Astrocyte of the hippocampus (primary cell): ENCODE measurements at regions not wholly inside any gene's neighbourhood (a gene's known extent, or its start where the extent isn't known, plus 50 kb on each side); places are given as distances from the start of the nearest gene placed in this dataset.

Experiments used
- DNase-seq: peaks from one replicate; pipeline ENCODE4 v3.0.0; 2011; ENCODE audit warnings: low read depth, low spot score

DNA sequence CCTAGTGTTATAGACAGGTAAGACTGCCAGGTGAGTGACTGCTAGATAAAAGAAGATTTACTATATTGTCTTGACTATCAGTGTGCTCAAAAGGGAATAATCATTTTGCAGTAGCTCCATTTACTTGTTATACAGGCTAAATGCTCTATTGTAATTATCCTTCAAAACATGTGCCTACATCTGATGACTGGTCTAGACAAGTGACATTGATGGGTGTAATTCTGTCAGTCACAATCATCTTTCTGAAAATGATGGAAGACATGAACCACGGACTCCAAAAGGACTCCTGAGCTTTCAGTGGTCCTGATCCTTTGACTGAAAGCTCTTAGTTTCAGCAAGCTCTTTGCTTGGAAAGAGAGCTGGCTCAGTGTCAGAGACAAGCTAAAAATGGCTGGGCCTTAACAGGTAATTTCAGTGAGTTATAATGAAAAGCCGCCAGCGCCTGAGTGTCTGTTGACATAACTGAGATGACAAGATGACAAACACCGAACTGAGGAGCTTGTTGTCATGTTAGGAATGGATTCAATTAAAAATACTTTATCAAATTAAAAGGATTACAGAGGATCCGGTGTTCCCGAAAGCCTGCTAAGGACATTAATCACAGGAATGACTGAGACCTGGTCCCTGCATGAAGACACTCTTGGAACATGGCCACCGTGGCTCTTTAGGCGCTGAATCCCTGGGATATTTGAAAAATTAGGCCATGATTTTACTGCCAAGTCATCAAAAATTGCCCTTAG is 141.7 kb downstream of the CMPK2 start:
- no peak for DNase-seq

GRCh38 chr2:6724605-6725140 is 141.0 kb downstream of the CMPK2 start:
- DNase-seq, result no peak

GRCh38 chr2:6728156-6728555 is 137.6 kb downstream of the CMPK2 start:
- DNase-seq, result no peak

GRCh38 chr2:6730003-6730402 is 135.7 kb downstream of the CMPK2 start:
- DNase-seq, result no peak

DNA sequence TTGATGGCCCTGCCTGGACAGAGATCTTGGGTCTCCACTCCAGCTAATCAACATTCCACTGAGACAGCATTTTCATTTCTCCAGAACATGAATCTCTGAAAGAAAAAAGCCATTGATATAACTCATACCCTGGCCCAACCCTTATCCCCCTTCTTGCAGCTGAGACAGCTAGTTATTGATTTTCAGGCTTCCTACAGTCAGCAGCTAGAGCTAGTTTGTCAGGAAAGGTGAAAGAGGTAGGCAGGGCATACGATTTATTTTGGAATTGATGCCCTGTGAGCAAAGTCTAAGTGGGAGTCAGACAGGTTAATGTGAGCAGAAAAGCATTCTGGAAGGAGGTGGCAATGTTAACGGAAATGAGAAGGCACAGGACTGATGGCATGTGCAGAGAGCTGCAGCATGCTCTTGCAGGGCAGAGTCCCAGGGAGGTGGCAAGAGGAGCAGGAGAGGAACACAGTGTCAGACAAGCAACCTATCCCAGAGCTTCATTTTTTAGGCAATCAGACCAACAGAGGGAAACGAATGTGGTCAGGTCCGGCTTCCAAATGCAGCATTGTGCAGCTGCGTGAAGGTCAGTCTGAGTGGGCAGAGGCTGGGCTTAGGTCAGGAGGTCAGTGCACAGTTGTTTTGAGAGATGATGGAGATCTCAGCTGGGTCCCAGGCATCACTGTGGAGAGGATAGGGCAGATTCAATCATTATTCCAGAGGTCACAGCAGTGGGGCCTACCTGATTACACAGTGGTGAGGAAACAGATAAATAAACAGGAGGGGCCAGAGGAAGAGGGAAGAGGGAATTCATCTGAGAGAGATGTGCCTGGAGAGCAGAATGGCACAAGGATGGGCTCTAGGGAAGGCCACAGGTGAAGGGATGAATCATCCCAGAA is 134.8 kb downstream of the CMPK2 start:
- no peak for DNase-seq

DNA sequence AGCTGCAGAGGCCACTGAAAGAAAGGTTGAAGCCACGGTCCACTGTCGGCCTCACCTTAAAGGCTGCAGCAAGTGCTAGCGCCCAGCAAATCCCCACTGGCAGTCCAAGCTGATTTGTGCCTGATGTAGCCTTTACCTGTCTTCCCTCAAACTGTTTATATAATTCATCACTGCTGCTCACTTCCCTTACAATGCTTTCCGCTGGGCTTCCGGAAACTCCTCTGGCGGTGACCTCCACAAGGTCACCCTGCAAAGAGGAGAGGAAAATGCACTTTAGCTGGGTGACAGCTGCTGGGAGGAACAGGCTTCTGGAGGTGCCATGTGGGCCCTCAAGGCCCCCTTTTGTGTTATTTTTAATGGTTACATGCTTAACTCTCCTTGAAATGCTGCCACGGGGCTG is 126.2 kb downstream of the CMPK2 start:
- no peak for DNase-seq

DNA sequence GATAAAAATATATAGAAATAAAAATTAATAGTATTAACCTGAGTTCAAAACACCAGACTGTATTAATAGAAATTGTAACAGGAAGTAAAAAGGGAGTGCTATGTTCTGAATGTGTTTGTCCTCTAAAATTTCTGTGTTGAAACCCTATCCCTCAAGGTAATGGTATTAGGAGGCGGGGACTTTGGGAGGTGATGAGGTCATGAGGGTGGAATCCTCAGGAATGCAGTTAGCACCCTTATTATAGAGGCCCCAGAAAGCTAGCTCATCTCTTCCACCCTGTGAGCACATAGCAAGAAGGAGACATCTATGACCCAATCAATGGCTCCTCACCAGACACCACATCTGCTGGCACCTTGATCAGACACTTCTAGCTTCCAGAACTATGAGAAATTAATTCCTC is 124.5 kb downstream of the CMPK2 start:
- no peak for DNase-seq

GRCh38 chr2:6744038-6744437 is 121.7 kb downstream of the CMPK2 start:
- DNase-seq, result no peak

DNA sequence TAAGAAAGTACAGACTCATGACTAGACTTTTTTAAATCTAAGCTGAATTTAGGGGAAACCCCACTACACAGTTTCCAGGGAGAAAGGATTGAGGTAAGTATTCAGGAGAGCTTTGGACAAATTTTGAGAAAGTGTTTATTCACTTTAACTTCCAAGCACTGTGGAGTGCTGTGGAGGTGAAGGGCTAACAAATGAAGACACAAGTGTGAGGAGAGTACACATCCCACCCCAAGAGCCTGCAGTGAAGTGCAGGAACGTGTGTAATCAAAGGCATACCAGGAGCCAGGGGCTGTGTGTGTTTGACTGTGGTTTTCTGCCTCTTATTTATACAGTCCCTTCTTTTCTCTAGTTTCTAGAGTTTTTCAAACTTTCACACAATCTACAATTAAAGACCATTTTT is 118.3 kb downstream of the CMPK2 start:
- no peak for DNase-seq

- DNase-seq, result no peak
These were observed 117.2 kb downstream of the CMPK2 start for GRCh38 chr2:6748406-6749067.

DNA sequence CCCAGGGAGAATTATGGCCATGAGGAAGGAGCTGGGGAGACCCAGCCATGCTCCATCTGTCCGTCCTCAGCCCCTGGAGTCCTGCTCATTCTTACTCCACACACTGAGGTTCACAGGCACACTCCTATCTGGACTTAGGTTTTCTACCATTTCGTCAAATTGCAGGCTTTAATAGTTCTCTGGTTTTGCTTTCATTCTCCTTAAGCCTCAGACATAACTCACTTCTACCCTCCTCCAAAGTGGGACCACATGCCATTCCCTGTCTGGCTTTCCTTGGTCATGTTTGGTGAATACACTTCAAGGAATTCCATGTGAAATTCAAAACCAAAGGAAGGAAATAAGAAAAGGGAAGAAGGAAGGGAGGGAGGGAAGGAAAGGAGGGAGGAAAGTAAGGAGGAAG is 115.7 kb downstream of the CMPK2 start:
- DNase-seq, result peak; percentile 45

DNA sequence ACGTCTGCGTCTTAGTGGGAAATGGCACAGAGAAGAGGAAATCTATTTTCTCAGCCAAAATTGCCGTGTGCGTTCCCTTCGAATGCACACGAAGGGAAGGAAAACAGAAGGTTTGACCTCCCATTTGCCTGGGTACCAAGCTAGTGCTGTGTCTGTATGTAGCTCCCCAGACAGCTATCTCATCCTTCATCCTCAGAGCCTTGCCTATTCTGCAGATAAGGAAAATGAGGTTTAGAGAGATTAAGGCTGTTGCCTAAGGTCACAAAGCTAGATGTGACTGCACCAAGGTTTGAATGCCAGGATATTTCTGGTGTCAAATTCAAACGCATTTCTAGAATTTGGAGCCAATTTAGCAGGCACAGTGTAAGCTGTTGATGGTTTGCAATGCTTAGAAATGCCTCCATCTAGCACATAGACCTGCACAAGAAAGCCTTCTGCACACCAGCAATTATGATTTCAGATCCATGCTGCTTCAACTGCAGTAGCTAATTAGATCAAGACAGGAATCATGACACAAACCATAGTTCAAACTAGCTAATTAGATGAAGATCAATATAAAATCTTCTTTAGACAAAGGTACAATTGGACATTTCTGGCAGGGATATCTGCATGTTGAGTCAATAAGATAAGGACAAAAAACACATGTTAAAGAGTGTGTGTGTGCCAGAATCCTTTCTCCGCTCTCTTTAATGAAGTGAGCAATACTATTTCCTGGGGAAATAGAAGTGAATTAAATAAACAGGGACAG is 115.1 kb downstream of the CMPK2 start:
- DNase-seq, result peak; percentile 12

- no peak for DNase-seq
These were observed 111.3 kb downstream of the CMPK2 start for GRCh38 chr2:6754419-6754818.

- DNase-seq, result no peak
These were observed 110.3 kb downstream of the CMPK2 start for GRCh38 chr2:6755456-6755855.

DNA sequence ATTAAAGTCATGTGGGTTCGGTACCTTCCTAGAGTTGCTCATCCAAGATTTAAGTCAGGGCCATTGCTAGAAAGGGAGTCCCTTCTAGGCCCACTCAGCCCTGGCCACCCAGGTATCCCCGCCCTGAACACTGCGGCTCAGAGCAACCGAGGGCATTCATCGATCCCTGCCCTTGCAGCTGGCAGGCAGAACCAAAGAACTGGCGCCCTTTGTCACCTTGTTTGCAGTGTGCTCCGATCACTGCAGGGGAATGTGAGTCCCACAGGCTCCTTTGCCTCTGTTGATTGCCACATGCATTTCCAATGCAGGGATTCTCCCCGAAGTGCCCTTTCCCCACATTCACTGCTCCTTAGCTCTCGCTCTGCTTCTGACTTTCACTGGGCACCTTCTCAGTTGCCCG is 108.5 kb downstream of the CMPK2 start:
- DNase-seq, result no peak

GRCh38 chr2:6759689-6760088 is 106.0 kb downstream of the CMPK2 start:
- no peak for DNase-seq

- no peak for DNase-seq
These were observed 105.6 kb downstream of the CMPK2 start for GRCh38 chr2:6760132-6760531.

GRCh38 chr2:6764968-6765723 is 100.6 kb downstream of the CMPK2 start:
- no peak for DNase-seq

- no peak for DNase-seq
These were observed 96.4 kb downstream of the CMPK2 start for GRCh38 chr2:6769346-6769745.

GRCh38 chr2:6770006-6770405 is 95.7 kb downstream of the CMPK2 start:
- DNase-seq, result no peak
